B cell (primary cell): ENCODE measurements at regions not wholly inside any gene's neighbourhood (a gene's known extent, or its start where the extent isn't known, plus 50 kb on each side); places are given as distances from the start of the nearest gene placed in this dataset.

Experiments
- ATAC-seq: fragments of 200-7000 bp; cut with Tn5 transposase; one replicate; pipeline ENCODE4 v1.10.0; 2021; ENCODE audit warnings: low read depth, mild to moderate bottlenecking, moderate number of reproducible peaks, moderate library complexity
- CTCF ChIA-PET: fragments of 350-600 bp; sonication (Branson Sonifier 250); formaldehyde crosslinking; loops from one replicate; lab custom pipeline; 2021; ENCODE audit warnings: antibody characterized with exemption, inconsistent platforms; lab: Charles Lee
- POLR2A ChIA-PET: fragments of 350-600 bp; sonication (Branson Sonifier 250); formaldehyde crosslinking; loops from one replicate; lab custom pipeline; 2021; ENCODE audit warnings: antibody characterized with exemption; lab: Charles Lee
- DNase-seq: peaks from one replicate; pipeline ENCODE4 v3.0.0; 2013
- H2AFZ ChIP-seq: 2 replicates; pipeline ENCODE4 v1.6.1; 2012; ENCODE audit warnings: mild to moderate bottlenecking, low read depth, low read length; ENCODE audit not compliant: insufficient read depth, poor library complexity, severe bottlenecking
- H3K27ac ChIP-seq, 2 donors: 1 replicate in 1 of 2; 2 replicates in 1 of 2; pipeline ENCODE4 v1.5.1; 2012 to 2013; ENCODE audit warnings: low read length in 2 of 2, mild to moderate bottlenecking in 2 of 2, moderate library complexity in 1 of 2
- H3K27me3 ChIP-seq, 4 experiments: fragments of 200-600 bp in 1 of 4; sonication (generic) in 1 of 4; replicated peaks in 1 of 4; 1 replicate in 2 of 4; 2 replicates in 2 of 4; pipeline versions ENCODE4 v1.6.1 to v1.7.0; 2013 to 2016; ENCODE audit warnings: low read length in 3 of 4, mild to moderate bottlenecking in 2 of 4, mixed read lengths in 1 of 4, moderate library complexity in 1 of 4; ENCODE audit not compliant: insufficient read depth in 4 of 4, control insufficient read depth in 3 of 4; ENCODE audit errors: control extremely low read depth in 1 of 4
- H3K36me3 ChIP-seq, 2 experiments: replicated peaks in 1 of 2; 1 replicate in 1 of 2; 2 replicates in 1 of 2; pipeline versions ENCODE4 v1.6.1 to v1.7.1; 2013; ENCODE audit warnings: low read length in 1 of 2; ENCODE audit not compliant: insufficient read depth in 2 of 2, control insufficient read depth in 1 of 2; ENCODE audit errors: control extremely low read depth in 1 of 2, extremely low read depth in 1 of 2
- H3K4me1 ChIP-seq, 2 donors: fragments of 200-600 bp in 1 of 2; sonication (generic) in 1 of 2; 1 replicate in 1 of 2; 2 replicates in 1 of 2; pipeline versions ENCODE4 v1.5.1 to v1.6.1; 2013 to 2017; ENCODE audit warnings: low read length in 2 of 2; ENCODE audit not compliant: control insufficient read depth in 2 of 2, insufficient read depth in 2 of 2
- H3K4me2 ChIP-seq: replicated peaks from 2 replicates; pipeline ENCODE3; 2012; ENCODE audit warnings: mild to moderate bottlenecking, low read depth, low read length; ENCODE audit not compliant: poor library complexity, severe bottlenecking
- H3K4me3 ChIP-seq, 5 experiments: fragments of 200-600 bp in 1 of 5; sonication (generic) in 1 of 5; 1 replicate in 3 of 5; 2 replicates in 2 of 5; pipeline versions ENCODE4 v1.5.1 to v1.7.0; 2011 to 2016; ENCODE audit warnings: low read length in 4 of 5, mild to moderate bottlenecking in 4 of 5, low read depth in 2 of 5, control low read depth in 1 of 5, moderate library complexity in 1 of 5; ENCODE audit not compliant: insufficient read depth in 1 of 5; ENCODE audit errors: control extremely low read depth in 1 of 5, extremely low read depth in 1 of 5
- H3K79me2 ChIP-seq: fragments of 200-600 bp; sonication (generic); one replicate; pipeline ENCODE4 v1.6.0; 2016; ENCODE audit warnings: low read length; ENCODE audit not compliant: control insufficient read depth, insufficient read depth
- H3K9ac ChIP-seq: fragments of 200-600 bp; sonication (generic); 2 replicates; pipeline ENCODE4 v1.6.1; 2017; ENCODE audit warnings: mild to moderate bottlenecking, low read length, moderate library complexity
- H3K9me3 ChIP-seq, 3 donors: one replicate each; pipeline versions ENCODE4 v1.6.1 to v1.7.1; 2013; ENCODE audit warnings: low read length in 2 of 3; ENCODE audit not compliant: control insufficient read depth in 2 of 3, insufficient read depth in 1 of 3; ENCODE audit errors: control extremely low read depth in 1 of 3
- H4K20me1 ChIP-seq: 2 replicates; pipeline ENCODE4 v1.6.0; 2012; ENCODE audit warnings: mild to moderate bottlenecking, low read length; ENCODE audit not compliant: insufficient read depth, control insufficient read depth, poor library complexity, severe bottlenecking
- H3K27ac Mint-ChIP-seq: one replicate; pipeline ENCODE4 v1.8.0; 2021; ENCODE audit warnings: mixed read lengths
- H3K27me3 Mint-ChIP-seq: one replicate; pipeline ENCODE4 v1.8.0; 2021; ENCODE audit warnings: mixed read lengths
- H3K4me1 Mint-ChIP-seq: one replicate; pipeline ENCODE4 v1.8.0; 2021; ENCODE audit warnings: mixed read lengths
- H3K4me3 Mint-ChIP-seq: one replicate; pipeline ENCODE4 v1.8.0; 2021; ENCODE audit warnings: mixed read lengths
- H3K9me3 Mint-ChIP-seq: one replicate; pipeline ENCODE4 v1.8.0; 2022; ENCODE audit warnings: mixed read lengths; ENCODE audit not compliant: insufficient read depth
- EZH2 ChIP-seq: IDR thresholded peaks from 2 replicates; pipeline ENCODE4 v1.6.1; 2012; ENCODE audit warnings: borderline replicate concordance, low read depth, mild to moderate bottlenecking, moderate library complexity, low read length; ENCODE audit not compliant: insufficient read depth, poor library complexity, severe bottlenecking
- WGBS: methylation state at CpG from one replicate; pipeline ENCODE4 v1.1.5; 2013; ENCODE audit warnings: missing lambda C conversion rate; ENCODE audit not compliant: insufficient coverage; 5-methylcytosine and 5-hydroxymethylcytosine counted together
- intact Hi-C: fragments of 100-400 bp; cut with micrococcal nuclease; formaldehyde crosslinking; loops from one replicate; pipeline ENCODE4 v1.10.0; 2022
- TF ChIP-seq, protein P1 (sequence below): fragments of 200-600 bp; IDR thresholded peaks from one replicate; pipeline ENCODE4 v1.8.0; 2022; ENCODE audit warnings: antibody characterized with exemption, mild to moderate bottlenecking

DNA sequence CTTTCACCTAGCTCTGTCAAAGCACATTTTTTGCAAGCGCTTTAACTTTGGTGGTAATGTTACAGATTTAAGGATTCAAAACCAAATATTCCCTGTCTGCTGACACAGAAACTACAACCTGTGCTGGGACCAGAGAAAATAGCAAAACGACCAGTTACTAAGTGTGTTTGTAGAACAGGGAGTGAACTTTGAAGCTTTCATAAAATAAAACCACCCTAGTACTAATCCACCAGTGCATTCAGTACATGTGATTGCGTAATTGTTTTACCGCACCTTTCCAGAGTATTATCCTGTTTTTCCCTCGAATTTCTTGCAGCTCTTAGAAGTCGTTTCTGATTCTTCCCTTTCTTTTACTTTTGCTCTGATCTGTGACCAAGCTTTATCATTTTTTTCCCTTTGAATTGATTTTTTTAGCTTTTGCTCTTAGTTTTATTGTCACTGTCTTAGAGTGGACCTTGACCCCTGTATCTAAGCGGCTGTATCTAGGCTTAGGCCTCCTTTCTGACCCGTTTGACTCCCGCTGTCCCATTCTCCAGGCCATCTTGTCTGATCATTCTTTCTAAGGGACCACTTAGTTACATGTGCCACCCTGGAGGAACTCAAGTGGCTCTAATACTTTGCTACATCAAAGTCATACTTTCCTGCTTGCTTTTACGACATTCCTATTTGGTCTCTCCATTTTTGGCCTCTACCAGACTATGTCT is 429.4 kb downstream of the PCNX1 start:
- peaks cover 76% of the 10 kb centered on the region for H3K4me1 Mint-ChIP-seq
- CTCF ChIA-PET, result interaction anchor here (2.1 kb wide), 1 partner anchor 14 kb away, joined by 10 read pairs; no protein-coding TSS in a partner anchor
- WGBS, result 98% methylated on average over 8 of the region's 10 CpGs
- H3K9me3 Mint-ChIP-seq, result peaks cover 3% of the 10 kb centered on the region
- H3K4me3 ChIP-seq, result no peak overlapping the region
- no peak for ATAC-seq
- H3K4me1 ChIP-seq, result peaks cover 5 to 22% of the 10 kb centered on the region in 2 donors
- H2AFZ ChIP-seq, result no peak overlapping the region
- H3K27me3 Mint-ChIP-seq, result no peaks in the 10 kb centered on the region
- H3K27me3 ChIP-seq, result no peaks in the 10 kb centered on the region
- no peak overlapping the region for H3K27ac Mint-ChIP-seq
- POLR2A ChIA-PET, result no interaction called here
- no peaks in the 10 kb centered on the region for H3K9me3 ChIP-seq
- no peak for DNase-seq
- H3K36me3 ChIP-seq, result peaks cover 2 to 12% of the 10 kb centered on the region in 2 experiments
- H3K9ac ChIP-seq, result no peak overlapping the region
- no peak overlapping the region for H3K4me2 ChIP-seq
- intact Hi-C loops, result no loop called here
- no peak overlapping the region for H3K27ac ChIP-seq
- TF ChIP-seq, protein P1, sequence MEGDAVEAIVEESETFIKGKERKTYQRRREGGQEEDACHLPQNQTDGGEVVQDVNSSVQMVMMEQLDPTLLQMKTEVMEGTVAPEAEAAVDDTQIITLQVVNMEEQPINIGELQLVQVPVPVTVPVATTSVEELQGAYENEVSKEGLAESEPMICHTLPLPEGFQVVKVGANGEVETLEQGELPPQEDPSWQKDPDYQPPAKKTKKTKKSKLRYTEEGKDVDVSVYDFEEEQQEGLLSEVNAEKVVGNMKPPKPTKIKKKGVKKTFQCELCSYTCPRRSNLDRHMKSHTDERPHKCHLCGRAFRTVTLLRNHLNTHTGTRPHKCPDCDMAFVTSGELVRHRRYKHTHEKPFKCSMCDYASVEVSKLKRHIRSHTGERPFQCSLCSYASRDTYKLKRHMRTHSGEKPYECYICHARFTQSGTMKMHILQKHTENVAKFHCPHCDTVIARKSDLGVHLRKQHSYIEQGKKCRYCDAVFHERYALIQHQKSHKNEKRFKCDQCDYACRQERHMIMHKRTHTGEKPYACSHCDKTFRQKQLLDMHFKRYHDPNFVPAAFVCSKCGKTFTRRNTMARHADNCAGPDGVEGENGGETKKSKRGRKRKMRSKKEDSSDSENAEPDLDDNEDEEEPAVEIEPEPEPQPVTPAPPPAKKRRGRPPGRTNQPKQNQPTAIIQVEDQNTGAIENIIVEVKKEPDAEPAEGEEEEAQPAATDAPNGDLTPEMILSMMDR, result no peak
- no peak for TF ChIP-seq EZH2
- peaks cover 58% of the 10 kb centered on the region for H4K20me1 ChIP-seq
- H3K79me2 ChIP-seq, result peaks cover 99% of the 10 kb centered on the region
- H3K4me3 Mint-ChIP-seq, result no peak overlapping the region

DNA sequence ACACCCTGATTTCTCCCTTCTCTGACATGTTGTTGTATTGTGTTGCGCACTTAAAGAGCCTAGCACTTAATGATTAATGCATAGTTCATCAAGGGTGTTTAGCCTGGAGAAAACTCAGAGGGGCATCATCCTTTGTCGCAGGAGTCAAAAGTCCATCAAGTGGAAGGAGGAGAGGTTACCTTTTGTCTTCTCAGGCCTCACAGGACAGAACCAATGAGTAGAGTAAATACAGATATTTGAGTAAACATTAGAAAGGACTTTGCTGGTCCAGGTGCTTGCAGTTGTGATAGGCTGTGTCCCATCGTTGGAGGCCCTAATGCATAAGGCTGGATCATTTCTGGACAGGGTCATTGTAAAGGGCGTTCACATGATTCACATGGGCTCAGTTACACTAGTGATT is 430.9 kb downstream of the PCNX1 start:
- Histone ChIP-seq H3K27me3 (no peaks in the 10 kb centered on the region), H3K4me2 (no peak overlapping the region), H4K20me1 (peaks cover 68% of the 10 kb centered on the region), H3K4me1 (peaks cover 4 to 16% of the 10 kb centered on the region in 2 donors), H3K27ac (no peak overlapping the region), H3K9me3 (no peaks in the 10 kb centered on the region), H3K79me2 (peaks cover 99% of the 10 kb centered on the region), H2AFZ (no peak overlapping the region), H3K9ac (no peak overlapping the region), H3K4me3 (no peak overlapping the region), H3K36me3 (peaks cover 2 to 12% of the 10 kb centered on the region in 2 experiments)
- ChIA-PET CTCF (interaction anchor here (2.1 kb wide), 1 partner anchor 15 kb away, joined by 10 read pairs; no protein-coding TSS in a partner anchor), POLR2A (no interaction called here)
- DNase-seq (no peak), ATAC-seq (no peak)
- peaks cover 72% of the 10 kb centered on the region for H3K4me1 Mint-ChIP-seq
- H3K9me3 Mint-ChIP-seq, result peaks cover 3% of the 10 kb centered on the region
- H3K27me3 Mint-ChIP-seq, result no peaks in the 10 kb centered on the region
- intact Hi-C loops, result no loop called here
- H3K27ac Mint-ChIP-seq, result no peak overlapping the region
- TF ChIP-seq, protein P1, result no peak
- TF ChIP-seq EZH2, result no peak
- 95% methylated on average over 3 of the region's 4 CpGs for WGBS
- H3K4me3 Mint-ChIP-seq, result no peak overlapping the region
